Left lung (tissue), 4 donors: ENCODE measurements at regions not wholly inside any gene's neighbourhood (a gene's known extent, or its start where the extent isn't known, plus 50 kb on each side); places are given as distances from the start of the nearest gene placed in this dataset.

ENCODE experiments used
- ATAC-seq: fragments of 200-7000 bp; cut with Tn5 transposase; one replicate; pipeline ENCODE4 v1.9.1; 2020; ENCODE audit warnings: moderate library complexity
- DNase-seq, 4 donors: peaks; one replicate each; pipeline ENCODE4 v3.0.0-alpha.2; 2013 to 2020
- H3K27ac ChIP-seq, 2 donors: fragments of 200-600 bp; sonication (generic) in 1 of 2; one replicate each; pipeline versions ENCODE4 v1.5.0 to v1.8.0; 2020 to 2021
- H3K27me3 ChIP-seq, 2 donors: fragments of 200-600 bp; sonication (generic) in 1 of 2; one replicate each; pipeline versions ENCODE4 v1.5.0 to v1.8.0; 2020 to 2021
- H3K36me3 ChIP-seq, 2 donors: fragments of 200-600 bp; sonication (generic) in 1 of 2; one replicate each; pipeline versions ENCODE4 v1.5.0 to v1.8.0; 2020 to 2021
- H3K4me1 ChIP-seq, 2 donors: fragments of 200-600 bp; one replicate each; pipeline ENCODE4 v1.8.0; 2021
- H3K4me3 ChIP-seq, 2 donors: fragments of 200-600 bp; sonication (generic) in 1 of 2; one replicate each; pipeline versions ENCODE4 v1.5.0 to v1.8.0; 2020 to 2021; ENCODE audit warnings: mild to moderate bottlenecking in 1 of 2
- H3K9me3 ChIP-seq, 2 donors: fragments of 200-600 bp; sonication (generic) in 1 of 2; one replicate each; pipeline versions ENCODE4 v1.5.0 to v1.8.0; 2020 to 2021
- CTCF ChIP-seq, 2 donors: fragments of 200-600 bp; sonication (generic) in 1 of 2; IDR thresholded peaks; one replicate each; pipeline versions ENCODE4 v1.5.0 to v1.8.0; 2021; ENCODE audit warnings: antibody characterized with exemption in 2 of 2
- intact Hi-C, 2 donors: fragments of 100-400 bp; cut with DNase I; formaldehyde crosslinking; loops; one replicate each; pipeline versions ENCODE4 v1.11.2 to v1.14.2; 2022
- donor health status: DM: no; HTN: yes; CAD: no.
- donor health status: DM: no; HTN: no; CAD: no.

- Histone ChIP-seq H3K4me1 (no peaks in the 10 kb centered on the region), H3K9me3 (no peaks in the 10 kb centered on the region), H3K27ac (no peak overlapping the region), H3K36me3 (no peaks in the 10 kb centered on the region), H3K4me3 (no peak overlapping the region), H3K27me3 (no peaks in the 10 kb centered on the region)
- ATAC-seq (no peak), DNase-seq (no peak)
- intact Hi-C loops = no loop called here
- no peak for TF ChIP-seq CTCF (IDR thresholded peaks at IDR 0.05)
These were observed 140.6 kb upstream of the PRLR start for GRCh38 chr5:35370871-35371270.

DNA sequence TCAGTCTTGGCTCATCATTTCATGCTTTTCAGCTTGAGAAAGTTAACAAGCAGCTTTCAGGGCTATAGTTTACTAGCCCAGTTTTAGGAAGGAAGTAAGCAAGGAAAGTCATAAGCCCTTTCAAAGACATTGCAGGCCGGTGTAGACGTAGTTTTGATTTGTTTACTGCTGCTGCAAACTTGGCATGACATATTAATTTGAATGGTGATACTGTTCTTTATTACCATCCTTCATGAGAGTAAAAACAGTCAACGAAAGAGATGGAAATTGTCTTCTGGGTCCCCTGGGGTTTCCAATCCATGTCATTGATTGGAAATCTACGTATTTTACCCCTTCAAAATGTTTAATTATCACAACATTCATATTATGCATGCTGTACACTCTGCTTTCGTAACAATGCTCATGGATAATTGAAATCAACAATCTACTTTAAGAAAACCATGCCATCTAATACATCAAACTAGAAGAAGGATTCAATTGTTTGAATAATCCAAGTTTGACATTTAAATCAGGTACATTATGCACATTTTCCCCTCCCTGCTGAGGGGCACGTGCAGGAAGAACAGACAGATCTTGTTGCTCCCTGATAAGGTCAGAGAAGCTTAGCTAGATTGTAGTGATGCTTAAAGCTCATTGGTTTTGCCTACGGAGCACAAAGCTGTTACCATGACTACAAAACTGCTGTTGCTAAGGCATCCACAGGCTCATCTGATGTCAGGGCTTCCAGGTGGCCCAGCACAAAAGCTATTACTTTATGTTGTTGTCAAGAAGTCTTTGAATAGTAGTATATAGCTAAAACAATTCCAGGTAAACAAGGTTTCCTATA, 139.9 kb upstream of the PRLR start:
- Histone ChIP-seq H3K4me3 (no peak overlapping the region), H3K27me3 (no peaks in the 10 kb centered on the region), H3K27ac (no peak overlapping the region), H3K4me1 (no peaks in the 10 kb centered on the region), H3K9me3 (no peaks in the 10 kb centered on the region), H3K36me3 (no peaks in the 10 kb centered on the region)
- no peak for TF ChIP-seq CTCF (IDR thresholded peaks at IDR 0.05)
- ATAC-seq (no peak), DNase-seq (peak in 1 of 4 donors; percentile 5)
- intact Hi-C loops = no loop called here

- Histone ChIP-seq H3K4me3 (no peak overlapping the region), H3K27me3 (no peaks in the 10 kb centered on the region), H3K9me3 (no peaks in the 10 kb centered on the region), H3K27ac (no peak overlapping the region), H3K4me1 (no peaks in the 10 kb centered on the region), H3K36me3 (no peaks in the 10 kb centered on the region)
- no peak for DNase-seq
- intact Hi-C loops = no loop called here
- ATAC-seq = no peak
- no peak for TF ChIP-seq CTCF (IDR thresholded peaks at IDR 0.05)
These were observed 137.2 kb upstream of the PRLR start for GRCh38 chr5:35367526-35367925.

DNA sequence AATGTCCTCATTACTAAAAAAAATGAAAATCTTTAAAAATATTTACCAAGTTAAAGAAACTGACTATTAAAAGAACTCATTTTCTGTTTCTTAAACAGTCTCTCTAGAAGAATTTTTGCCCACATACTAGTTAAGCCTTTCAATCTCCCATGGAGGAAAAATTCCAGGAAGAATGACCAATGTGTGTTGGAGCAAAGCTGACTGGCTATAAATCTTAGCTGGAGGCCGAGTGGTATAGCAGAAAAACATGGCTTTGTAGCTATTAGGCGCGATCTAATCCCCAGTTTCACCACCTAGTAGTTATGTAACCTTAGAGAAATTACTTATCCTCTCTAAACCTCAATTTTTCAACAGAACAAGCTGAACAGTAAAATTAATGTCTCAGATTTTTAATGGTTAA, 135.5 kb upstream of the PRLR start:
- ATAC-seq (no peak), DNase-seq (no peak)
- Histone ChIP-seq H3K27ac (no peak overlapping the region), H3K4me1 (no peaks in the 10 kb centered on the region), H3K4me3 (no peak overlapping the region), H3K36me3 (no peaks in the 10 kb centered on the region), H3K9me3 (no peaks in the 10 kb centered on the region), H3K27me3 (no peaks in the 10 kb centered on the region)
- intact Hi-C loops = no loop called here
- TF ChIP-seq CTCF (IDR thresholded peaks at IDR 0.05) = no peak

GRCh38 chr5:35364350-35364749, 134.1 kb upstream of the PRLR start:
- Histone ChIP-seq H3K9me3 (no peaks in the 10 kb centered on the region), H3K36me3 (no peaks in the 10 kb centered on the region), H3K27ac (no peak overlapping the region), H3K27me3 (no peaks in the 10 kb centered on the region), H3K4me3 (no peak overlapping the region), H3K4me1 (no peaks in the 10 kb centered on the region)
- ATAC-seq (no peak), DNase-seq (no peak)
- intact Hi-C loops = no loop called here
- no peak for TF ChIP-seq CTCF (IDR thresholded peaks at IDR 0.05)
